Breast epithelium (tissue), 3 donors: ENCODE measurements at regions not wholly inside any gene's neighbourhood (a gene's known extent, or its start where the extent isn't known, plus 50 kb on each side); places are given as distances from the start of the nearest gene placed in this dataset.
"Not testable (repeated sequence)": the region's sequence is repeated elsewhere in the genome, so short reads cannot be mapped to it uniquely, and the experiment has no call there.

Experiments used
- CTCF ChIP-seq, 3 donors: fragments of 450-650 bp; IDR thresholded peaks; one replicate each; pipeline ENCODE4 v1.5.1; 2016 to 2017; ENCODE audit warnings: antibody characterized with exemption in 3 of 3, mild to moderate bottlenecking in 3 of 3, moderate library complexity in 3 of 3
- POLR2A ChIP-seq: fragments of 450-650 bp; IDR thresholded peaks from one replicate; pipeline ENCODE4 v1.6.1; 2016; ENCODE audit warnings: antibody characterized with exemption, mild to moderate bottlenecking, moderate library complexity

GRCh38 chr7:32729335-32729675 is 162.3 kb downstream of the KBTBD2 start:
- TF ChIP-seq CTCF (IDR thresholded peaks at IDR 0.05); POLR2A: not testable (repeated sequence)
